WTC11 (cell line): ENCODE measurements at regions not wholly inside any gene's neighbourhood (a gene's known extent, or its start where the extent isn't known, plus 50 kb on each side); places are given as distances from the start of the nearest gene placed in this dataset.

Experiments used
- ATAC-seq: fragments of 200-7000 bp; cut with Tn5 transposase; 2 replicates; pipeline ENCODE4 v1.10.0; 2021; ENCODE audit warnings: mild to moderate bottlenecking, moderate library complexity
- CTCF ChIA-PET: fragments of 300-600 bp; sonication (Branson Sonifier 250); formaldehyde crosslinking; loops from one replicate; lab custom pipeline; 2021; ENCODE audit warnings: antibody characterized with exemption; lab: Charles Lee
- POLR2A ChIA-PET: fragments of 350-600 bp; sonication (Branson Sonifier 250); formaldehyde crosslinking; loops from one replicate; lab custom pipeline; 2021; ENCODE audit warnings: antibody characterized with exemption; lab: Charles Lee
- DNase-seq: peaks from one replicate; pipeline ENCODE4 v3.0.0; 2021; ENCODE audit warnings: low spot score
- H3K27ac Mint-ChIP-seq: 2 replicates; pipeline ENCODE4 v1.8.0; 2021; ENCODE audit warnings: mixed read lengths
- H3K27me3 Mint-ChIP-seq: 2 replicates; pipeline ENCODE4 v1.8.0; 2021; ENCODE audit warnings: low read depth, mild to moderate bottlenecking, moderate library complexity, mixed read lengths
- H3K36me3 Mint-ChIP-seq: 2 replicates; pipeline ENCODE4 v1.8.0; 2021; ENCODE audit warnings: mixed read lengths
- H3K4me1 Mint-ChIP-seq: 2 replicates; pipeline ENCODE4 v1.8.0; 2022; ENCODE audit warnings: mixed read lengths
- H3K4me3 Mint-ChIP-seq: 2 replicates; pipeline ENCODE4 v1.8.0; 2021; ENCODE audit warnings: mild to moderate bottlenecking, moderate library complexity, mixed read lengths
- H3K9me3 Mint-ChIP-seq: 2 replicates; pipeline ENCODE4 v1.8.0; 2021; ENCODE audit warnings: mixed read lengths
- EMX1 ChIP-seq: fragments of 250-450 bp; sonication (Bioruptor Pico); IDR thresholded peaks from 2 replicates; pipeline ENCODE4 v1.8.0; 2021; ENCODE audit warnings: mild to moderate bottlenecking
- GRHL2 ChIP-seq: fragments of 250-450 bp; sonication (Bioruptor Pico); IDR thresholded peaks from 2 replicates; pipeline ENCODE4 v1.8.0; 2022; ENCODE audit warnings: mild to moderate bottlenecking, moderate library complexity; ENCODE audit not compliant: insufficient replicate concordance, severe bottlenecking
- GTF2I ChIP-seq: fragments of 250-450 bp; sonication (Bioruptor Pico); conservative IDR thresholded peaks from 2 replicates; pipeline ENCODE4 v1.4.0; 2021; ENCODE audit warnings: mild to moderate bottlenecking
- HMGA2 ChIP-seq: fragments of 250-450 bp; sonication (Bioruptor Pico); IDR thresholded peaks from 2 replicates; pipeline ENCODE4 v1.4.0; 2021; ENCODE audit warnings: mild to moderate bottlenecking, moderate library complexity
- JAZF1 ChIP-seq: fragments of 250-450 bp; sonication (Bioruptor Pico); IDR thresholded peaks from 2 replicates; pipeline ENCODE4 v1.9.0; 2021; ENCODE audit warnings: moderate library complexity, mild to moderate bottlenecking, inconsistent platforms
- KAT7 ChIP-seq: sonication (generic); formaldehyde crosslinking; IDR thresholded peaks from 2 replicates; pipeline ENCODE4 v1.8.1; 2023; ENCODE audit warnings: missing genetic modification reagents, mild to moderate bottlenecking, borderline replicate concordance
- MXD4 ChIP-seq: fragments of 250-450 bp; sonication (Bioruptor Pico); IDR thresholded peaks from 2 replicates; pipeline ENCODE4 v1.8.0; 2021; ENCODE audit warnings: mild to moderate bottlenecking, moderate library complexity, borderline replicate concordance
- MYBL2 ChIP-seq: sonication (generic); formaldehyde crosslinking; IDR thresholded peaks from 2 replicates; pipeline ENCODE4 v1.8.1; 2023; ENCODE audit warnings: mild to moderate bottlenecking, moderate library complexity, missing genetic modification reagents
- NR3C1 ChIP-seq: sonication (generic); formaldehyde crosslinking; conservative IDR thresholded peaks from 2 replicates; pipeline ENCODE4 v1.8.1; 2023; ENCODE audit warnings: low read depth, mild to moderate bottlenecking, missing genetic modification reagents
- PRRX2 ChIP-seq: fragments of 250-450 bp; sonication (Bioruptor Pico); IDR thresholded peaks from 2 replicates; pipeline ENCODE4 v1.8.0; 2021; ENCODE audit warnings: mild to moderate bottlenecking
- SP1 ChIP-seq: sonication (generic); formaldehyde crosslinking; conservative IDR thresholded peaks from 2 replicates; pipeline ENCODE4 v1.8.1; 2022; ENCODE audit warnings: missing genetic modification reagents
- ZBTB21 ChIP-seq: sonication (generic); formaldehyde crosslinking; IDR thresholded peaks from 2 replicates; pipeline ENCODE4 v1.8.1; 2023; ENCODE audit warnings: mild to moderate bottlenecking, missing genetic modification reagents, borderline replicate concordance
- ZNF121 ChIP-seq: sonication (generic); formaldehyde crosslinking; IDR thresholded peaks from 2 replicates; pipeline ENCODE4 v1.8.0; 2023; ENCODE audit warnings: missing genetic modification reagents
- ZNF423 ChIP-seq: fragments of 250-450 bp; sonication (Bioruptor Pico); IDR thresholded peaks from 2 replicates; pipeline ENCODE4 v2.1.2; 2022; ENCODE audit warnings: mild to moderate bottlenecking, moderate library complexity
- ZNF671 ChIP-seq: fragments of 250-450 bp; sonication (Bioruptor Pico); IDR thresholded peaks from 2 replicates; pipeline ENCODE4 v1.8.0; 2021; ENCODE audit warnings: mild to moderate bottlenecking
- TF ChIP-seq, protein P1 (sequence below): fragments of 250-450 bp; sonication (Bioruptor Pico); IDR thresholded peaks from 2 replicates; pipeline ENCODE4 v1.9.0; 2021; ENCODE audit warnings: mild to moderate bottlenecking, borderline replicate concordance
- TF ChIP-seq, protein P2 (sequence below): fragments of 250-450 bp; sonication (Bioruptor Pico); IDR thresholded peaks from 2 replicates; pipeline ENCODE4 v2.1.2; 2022; ENCODE audit warnings: mild to moderate bottlenecking, moderate library complexity
- TF ChIP-seq, protein P3 (sequence below): sonication (generic); formaldehyde crosslinking; IDR thresholded peaks from 2 replicates; pipeline ENCODE4 v1.8.0; 2022; ENCODE audit warnings: mild to moderate bottlenecking, missing genetic modification reagents
- TF ChIP-seq, protein P4 (sequence below): sonication (generic); formaldehyde crosslinking; IDR thresholded peaks from 2 replicates; pipeline ENCODE4 v1.8.0; 2022; ENCODE audit warnings: mild to moderate bottlenecking, missing genetic modification reagents
- TF ChIP-seq, protein P5 (sequence below): sonication (generic); formaldehyde crosslinking; IDR thresholded peaks from 2 replicates; pipeline ENCODE4 v1.8.1; 2022; ENCODE audit warnings: low read depth, missing genetic modification reagents, borderline replicate concordance
- TF ChIP-seq, protein P6 (sequence below): sonication (generic); formaldehyde crosslinking; IDR thresholded peaks from 2 replicates; pipeline ENCODE4 v1.8.1; 2023; ENCODE audit warnings: mild to moderate bottlenecking, missing genetic modification reagents
- TF ChIP-seq, protein P7 (sequence below): sonication (generic); formaldehyde crosslinking; conservative IDR thresholded peaks from 2 replicates; pipeline ENCODE4 v1.8.1; 2023; ENCODE audit warnings: mild to moderate bottlenecking, low read depth, missing genetic modification reagents, moderate library complexity

DNA sequence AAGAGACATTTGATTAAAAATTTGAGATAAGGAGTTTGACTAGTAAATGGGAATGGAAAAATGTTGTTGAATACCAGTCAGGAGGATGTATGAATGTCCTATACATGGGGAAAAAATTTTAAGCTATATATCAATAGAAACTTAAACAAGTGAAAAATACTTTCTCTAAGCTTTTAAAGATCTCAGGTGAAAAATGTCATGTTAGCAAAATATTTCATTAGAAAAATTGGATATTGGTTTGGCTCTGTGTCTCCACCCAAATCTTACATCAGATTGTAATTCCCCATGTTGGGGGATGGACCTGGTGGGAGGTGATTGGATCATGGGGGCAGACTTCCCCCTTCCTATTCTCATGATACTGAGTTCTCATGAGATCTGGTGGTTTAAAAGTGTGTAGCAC, 279.6 kb upstream of the CADM2 start:
- ATAC-seq (no peak), DNase-seq (no peak)
- no peak overlapping the region for H3K27ac Mint-ChIP-seq
- ChIA-PET CTCF (no interaction called here), POLR2A (no interaction called here)
- H3K27me3 Mint-ChIP-seq = no peaks in the 10 kb centered on the region
- no peaks in the 10 kb centered on the region for H3K36me3 Mint-ChIP-seq
- no peaks in the 10 kb centered on the region for H3K9me3 Mint-ChIP-seq
- H3K4me3 Mint-ChIP-seq = no peak overlapping the region
- no peaks in the 10 kb centered on the region for H3K4me1 Mint-ChIP-seq
- TF ChIP-seq MYBL2 (CRISPR knock-in tag) = no peak
- TF ChIP-seq, protein P1, sequence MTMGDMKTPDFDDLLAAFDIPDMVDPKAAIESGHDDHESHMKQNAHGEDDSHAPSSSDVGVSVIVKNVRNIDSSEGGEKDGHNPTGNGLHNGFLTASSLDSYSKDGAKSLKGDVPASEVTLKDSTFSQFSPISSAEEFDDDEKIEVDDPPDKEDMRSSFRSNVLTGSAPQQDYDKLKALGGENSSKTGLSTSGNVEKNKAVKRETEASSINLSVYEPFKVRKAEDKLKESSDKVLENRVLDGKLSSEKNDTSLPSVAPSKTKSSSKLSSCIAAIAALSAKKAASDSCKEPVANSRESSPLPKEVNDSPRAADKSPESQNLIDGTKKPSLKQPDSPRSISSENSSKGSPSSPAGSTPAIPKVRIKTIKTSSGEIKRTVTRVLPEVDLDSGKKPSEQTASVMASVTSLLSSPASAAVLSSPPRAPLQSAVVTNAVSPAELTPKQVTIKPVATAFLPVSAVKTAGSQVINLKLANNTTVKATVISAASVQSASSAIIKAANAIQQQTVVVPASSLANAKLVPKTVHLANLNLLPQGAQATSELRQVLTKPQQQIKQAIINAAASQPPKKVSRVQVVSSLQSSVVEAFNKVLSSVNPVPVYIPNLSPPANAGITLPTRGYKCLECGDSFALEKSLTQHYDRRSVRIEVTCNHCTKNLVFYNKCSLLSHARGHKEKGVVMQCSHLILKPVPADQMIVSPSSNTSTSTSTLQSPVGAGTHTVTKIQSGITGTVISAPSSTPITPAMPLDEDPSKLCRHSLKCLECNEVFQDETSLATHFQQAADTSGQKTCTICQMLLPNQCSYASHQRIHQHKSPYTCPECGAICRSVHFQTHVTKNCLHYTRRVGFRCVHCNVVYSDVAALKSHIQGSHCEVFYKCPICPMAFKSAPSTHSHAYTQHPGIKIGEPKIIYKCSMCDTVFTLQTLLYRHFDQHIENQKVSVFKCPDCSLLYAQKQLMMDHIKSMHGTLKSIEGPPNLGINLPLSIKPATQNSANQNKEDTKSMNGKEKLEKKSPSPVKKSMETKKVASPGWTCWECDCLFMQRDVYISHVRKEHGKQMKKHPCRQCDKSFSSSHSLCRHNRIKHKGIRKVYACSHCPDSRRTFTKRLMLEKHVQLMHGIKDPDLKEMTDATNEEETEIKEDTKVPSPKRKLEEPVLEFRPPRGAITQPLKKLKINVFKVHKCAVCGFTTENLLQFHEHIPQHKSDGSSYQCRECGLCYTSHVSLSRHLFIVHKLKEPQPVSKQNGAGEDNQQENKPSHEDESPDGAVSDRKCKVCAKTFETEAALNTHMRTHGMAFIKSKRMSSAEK (CRISPR knock-in tag) = no peak
- TF ChIP-seq EMX1 = no peak
- no peak for TF ChIP-seq MXD4 (CRISPR knock-in tag)
- TF ChIP-seq, protein P2, sequence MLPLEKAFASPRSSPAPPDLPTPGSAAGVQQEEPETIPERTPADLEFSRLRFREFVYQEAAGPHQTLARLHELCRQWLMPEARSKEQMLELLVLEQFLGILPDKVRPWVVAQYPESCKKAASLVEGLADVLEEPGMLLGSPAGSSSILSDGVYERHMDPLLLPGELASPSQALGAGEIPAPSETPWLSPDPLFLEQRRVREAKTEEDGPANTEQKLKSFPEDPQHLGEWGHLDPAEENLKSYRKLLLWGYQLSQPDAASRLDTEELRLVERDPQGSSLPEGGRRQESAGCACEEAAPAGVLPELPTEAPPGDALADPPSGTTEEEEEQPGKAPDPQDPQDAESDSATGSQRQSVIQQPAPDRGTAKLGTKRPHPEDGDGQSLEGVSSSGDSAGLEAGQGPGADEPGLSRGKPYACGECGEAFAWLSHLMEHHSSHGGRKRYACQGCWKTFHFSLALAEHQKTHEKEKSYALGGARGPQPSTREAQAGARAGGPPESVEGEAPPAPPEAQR (CRISPR knock-in tag) = no peak
- no peak for TF ChIP-seq PRRX2 (CRISPR knock-in tag)
- no peak for TF ChIP-seq ZBTB21 (CRISPR knock-in tag)
- TF ChIP-seq GRHL2 = no peak
- TF ChIP-seq, protein P3, sequence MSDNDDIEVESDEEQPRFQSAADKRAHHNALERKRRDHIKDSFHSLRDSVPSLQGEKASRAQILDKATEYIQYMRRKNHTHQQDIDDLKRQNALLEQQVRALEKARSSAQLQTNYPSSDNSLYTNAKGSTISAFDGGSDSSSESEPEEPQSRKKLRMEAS (CRISPR knock-in tag) = no peak
- TF ChIP-seq, protein P4, sequence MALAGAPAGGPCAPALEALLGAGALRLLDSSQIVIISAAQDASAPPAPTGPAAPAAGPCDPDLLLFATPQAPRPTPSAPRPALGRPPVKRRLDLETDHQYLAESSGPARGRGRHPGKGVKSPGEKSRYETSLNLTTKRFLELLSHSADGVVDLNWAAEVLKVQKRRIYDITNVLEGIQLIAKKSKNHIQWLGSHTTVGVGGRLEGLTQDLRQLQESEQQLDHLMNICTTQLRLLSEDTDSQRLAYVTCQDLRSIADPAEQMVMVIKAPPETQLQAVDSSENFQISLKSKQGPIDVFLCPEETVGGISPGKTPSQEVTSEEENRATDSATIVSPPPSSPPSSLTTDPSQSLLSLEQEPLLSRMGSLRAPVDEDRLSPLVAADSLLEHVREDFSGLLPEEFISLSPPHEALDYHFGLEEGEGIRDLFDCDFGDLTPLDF (CRISPR knock-in tag) = no peak
- no peak for TF ChIP-seq NR3C1 (CRISPR knock-in tag)
- no peak for TF ChIP-seq HMGA2
- TF ChIP-seq JAZF1 = no peak
- no peak for TF ChIP-seq GTF2I (CRISPR knock-in tag)
- TF ChIP-seq SP1 = no peak
- TF ChIP-seq, protein P5, sequence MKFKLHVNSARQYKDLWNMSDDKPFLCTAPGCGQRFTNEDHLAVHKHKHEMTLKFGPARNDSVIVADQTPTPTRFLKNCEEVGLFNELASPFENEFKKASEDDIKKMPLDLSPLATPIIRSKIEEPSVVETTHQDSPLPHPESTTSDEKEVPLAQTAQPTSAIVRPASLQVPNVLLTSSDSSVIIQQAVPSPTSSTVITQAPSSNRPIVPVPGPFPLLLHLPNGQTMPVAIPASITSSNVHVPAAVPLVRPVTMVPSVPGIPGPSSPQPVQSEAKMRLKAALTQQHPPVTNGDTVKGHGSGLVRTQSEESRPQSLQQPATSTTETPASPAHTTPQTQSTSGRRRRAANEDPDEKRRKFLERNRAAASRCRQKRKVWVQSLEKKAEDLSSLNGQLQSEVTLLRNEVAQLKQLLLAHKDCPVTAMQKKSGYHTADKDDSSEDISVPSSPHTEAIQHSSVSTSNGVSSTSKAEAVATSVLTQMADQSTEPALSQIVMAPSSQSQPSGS (CRISPR knock-in tag) = no peak
- TF ChIP-seq ZNF423 = no peak

DNA sequence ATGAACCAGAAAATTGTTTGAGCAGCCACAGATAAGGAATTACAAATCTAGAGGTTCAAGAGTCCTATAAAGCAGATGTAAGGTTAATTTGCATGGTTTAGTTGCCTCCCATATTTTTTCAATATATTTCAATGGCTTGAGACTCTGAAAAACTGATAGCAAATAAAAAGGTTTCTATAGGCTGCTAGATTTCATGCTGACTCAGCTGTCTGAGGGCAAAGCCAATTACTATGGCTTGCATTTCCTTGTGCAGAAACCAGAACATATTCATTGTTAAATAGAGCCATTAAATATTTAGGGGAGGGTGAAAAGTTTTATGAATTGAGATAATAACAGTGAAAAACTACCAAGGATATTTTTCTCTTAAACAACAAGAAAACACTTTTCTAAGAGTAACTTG, 278.1 kb upstream of the CADM2 start:
- Mint-ChIP-seq H3K9me3 (no peaks in the 10 kb centered on the region), H3K4me3 (no peak overlapping the region), H3K27ac (no peak overlapping the region), H3K4me1 (no peaks in the 10 kb centered on the region), H3K36me3 (no peaks in the 10 kb centered on the region), H3K27me3 (no peaks in the 10 kb centered on the region)
- ChIA-PET POLR2A (no interaction called here), CTCF (no interaction called here)
- ATAC-seq (no peak), DNase-seq (no peak)
- no peak for TF ChIP-seq HMGA2
- TF ChIP-seq ZNF121 (CRISPR knock-in tag) = no peak
- TF ChIP-seq PRRX2 (CRISPR knock-in tag) = no peak
- no peak for TF ChIP-seq MYBL2 (CRISPR knock-in tag)
- no peak for TF ChIP-seq ZNF671
- TF ChIP-seq KAT7 (CRISPR knock-in tag) = no peak
- TF ChIP-seq EMX1 = no peak
- no peak for TF ChIP-seq NR3C1 (CRISPR knock-in tag)
- TF ChIP-seq, protein P2 (CRISPR knock-in tag) = no peak
- TF ChIP-seq, protein P6, sequence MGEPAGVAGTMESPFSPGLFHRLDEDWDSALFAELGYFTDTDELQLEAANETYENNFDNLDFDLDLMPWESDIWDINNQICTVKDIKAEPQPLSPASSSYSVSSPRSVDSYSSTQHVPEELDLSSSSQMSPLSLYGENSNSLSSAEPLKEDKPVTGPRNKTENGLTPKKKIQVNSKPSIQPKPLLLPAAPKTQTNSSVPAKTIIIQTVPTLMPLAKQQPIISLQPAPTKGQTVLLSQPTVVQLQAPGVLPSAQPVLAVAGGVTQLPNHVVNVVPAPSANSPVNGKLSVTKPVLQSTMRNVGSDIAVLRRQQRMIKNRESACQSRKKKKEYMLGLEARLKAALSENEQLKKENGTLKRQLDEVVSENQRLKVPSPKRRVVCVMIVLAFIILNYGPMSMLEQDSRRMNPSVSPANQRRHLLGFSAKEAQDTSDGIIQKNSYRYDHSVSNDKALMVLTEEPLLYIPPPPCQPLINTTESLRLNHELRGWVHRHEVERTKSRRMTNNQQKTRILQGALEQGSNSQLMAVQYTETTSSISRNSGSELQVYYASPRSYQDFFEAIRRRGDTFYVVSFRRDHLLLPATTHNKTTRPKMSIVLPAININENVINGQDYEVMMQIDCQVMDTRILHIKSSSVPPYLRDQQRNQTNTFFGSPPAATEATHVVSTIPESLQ = no peak
- TF ChIP-seq, protein P7, sequence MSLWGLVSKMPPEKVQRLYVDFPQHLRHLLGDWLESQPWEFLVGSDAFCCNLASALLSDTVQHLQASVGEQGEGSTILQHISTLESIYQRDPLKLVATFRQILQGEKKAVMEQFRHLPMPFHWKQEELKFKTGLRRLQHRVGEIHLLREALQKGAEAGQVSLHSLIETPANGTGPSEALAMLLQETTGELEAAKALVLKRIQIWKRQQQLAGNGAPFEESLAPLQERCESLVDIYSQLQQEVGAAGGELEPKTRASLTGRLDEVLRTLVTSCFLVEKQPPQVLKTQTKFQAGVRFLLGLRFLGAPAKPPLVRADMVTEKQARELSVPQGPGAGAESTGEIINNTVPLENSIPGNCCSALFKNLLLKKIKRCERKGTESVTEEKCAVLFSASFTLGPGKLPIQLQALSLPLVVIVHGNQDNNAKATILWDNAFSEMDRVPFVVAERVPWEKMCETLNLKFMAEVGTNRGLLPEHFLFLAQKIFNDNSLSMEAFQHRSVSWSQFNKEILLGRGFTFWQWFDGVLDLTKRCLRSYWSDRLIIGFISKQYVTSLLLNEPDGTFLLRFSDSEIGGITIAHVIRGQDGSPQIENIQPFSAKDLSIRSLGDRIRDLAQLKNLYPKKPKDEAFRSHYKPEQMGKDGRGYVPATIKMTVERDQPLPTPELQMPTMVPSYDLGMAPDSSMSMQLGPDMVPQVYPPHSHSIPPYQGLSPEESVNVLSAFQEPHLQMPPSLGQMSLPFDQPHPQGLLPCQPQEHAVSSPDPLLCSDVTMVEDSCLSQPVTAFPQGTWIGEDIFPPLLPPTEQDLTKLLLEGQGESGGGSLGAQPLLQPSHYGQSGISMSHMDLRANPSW (CRISPR knock-in tag) = no peak
